Stimulated activated CD4-positive, alpha-beta T cell treated with anti-CD3 and anti-CD28 coated beads, TNF-alpha, amount 100 ng/mL, for 48 hours (primary cell): ENCODE measurements at regions not wholly inside any gene's neighbourhood (a gene's known extent, or its start where the extent isn't known, plus 50 kb on each side); places are given as distances from the start of the nearest gene placed in this dataset.
"Not testable (repeated sequence)": the region's sequence is repeated elsewhere in the genome, so short reads cannot be mapped to it uniquely, and the experiment has no call there.

ENCODE experiments used
- DNase-seq, 3 donors: peaks; one replicate each; pipeline ENCODE4 v3.0.0-alpha.2; 2020; ENCODE audit warnings: low read depth in 3 of 3

- no peak for DNase-seq
Observed at GRCh38 chr9:115301581-115301980, 183.6 kb upstream of the TNC start.

- DNase-seq = no peak
Observed at GRCh38 chr9:115305543-115305942, 187.6 kb upstream of the TNC start.

DNA sequence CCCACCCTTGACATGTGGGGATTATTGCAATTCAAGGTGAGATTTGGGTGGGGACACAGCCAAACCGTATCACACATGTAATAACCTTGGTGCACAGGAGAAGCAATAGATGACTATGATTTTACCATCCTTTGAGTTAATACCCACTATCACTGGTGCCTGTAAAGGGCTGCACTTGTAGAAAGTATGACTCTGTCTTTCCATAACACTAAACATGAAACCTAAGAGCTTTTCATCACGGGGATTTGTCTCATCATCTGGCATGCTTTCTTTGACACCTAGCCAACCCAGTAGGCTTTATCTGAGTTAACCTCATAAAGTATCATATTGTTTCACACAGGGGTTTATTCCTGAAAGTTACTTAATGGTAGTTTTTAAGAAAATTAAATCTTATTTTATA is 188.9 kb upstream of the TNC start:
- DNase-seq = no peak

DNA sequence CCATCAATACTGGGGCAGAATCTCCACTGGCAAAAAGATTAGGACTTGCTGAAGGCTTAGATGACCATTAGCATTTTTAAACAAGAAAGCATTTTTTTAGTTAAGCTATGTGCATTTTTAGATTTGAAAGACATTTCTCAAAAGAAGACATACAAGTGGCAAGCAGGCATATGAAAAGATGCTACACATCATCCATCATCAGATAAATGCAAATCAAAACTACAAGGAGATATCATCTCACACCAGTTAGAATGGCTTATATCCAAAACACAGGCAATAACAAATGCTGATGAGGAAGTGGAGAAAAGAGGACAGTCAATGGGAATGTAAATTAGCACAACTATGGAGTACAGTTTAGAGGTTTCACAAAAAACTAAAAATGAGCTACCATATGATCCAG is 195.6 kb upstream of the TNC start:
- DNase-seq = no peak

DNA sequence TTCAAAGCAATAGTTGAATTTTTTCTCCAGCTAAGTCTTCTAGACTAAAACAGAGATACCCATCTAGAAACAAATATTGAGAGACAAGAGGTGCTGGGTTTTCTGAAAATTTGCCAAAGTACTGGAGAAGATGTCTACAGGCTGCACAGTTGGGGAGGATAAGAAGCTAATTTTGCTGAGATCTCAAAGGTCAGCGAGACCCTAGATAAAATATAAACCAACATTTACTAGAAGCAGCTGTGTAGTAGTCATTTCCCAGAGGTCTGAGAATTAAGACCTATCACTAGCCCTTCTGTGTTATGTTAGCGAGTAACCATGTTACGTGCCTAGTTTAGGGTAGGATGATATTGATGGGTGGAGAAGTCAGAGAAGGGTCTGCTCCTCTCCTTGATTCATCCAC is 208.5 kb upstream of the TNC start:
- DNase-seq = no peak

DNA sequence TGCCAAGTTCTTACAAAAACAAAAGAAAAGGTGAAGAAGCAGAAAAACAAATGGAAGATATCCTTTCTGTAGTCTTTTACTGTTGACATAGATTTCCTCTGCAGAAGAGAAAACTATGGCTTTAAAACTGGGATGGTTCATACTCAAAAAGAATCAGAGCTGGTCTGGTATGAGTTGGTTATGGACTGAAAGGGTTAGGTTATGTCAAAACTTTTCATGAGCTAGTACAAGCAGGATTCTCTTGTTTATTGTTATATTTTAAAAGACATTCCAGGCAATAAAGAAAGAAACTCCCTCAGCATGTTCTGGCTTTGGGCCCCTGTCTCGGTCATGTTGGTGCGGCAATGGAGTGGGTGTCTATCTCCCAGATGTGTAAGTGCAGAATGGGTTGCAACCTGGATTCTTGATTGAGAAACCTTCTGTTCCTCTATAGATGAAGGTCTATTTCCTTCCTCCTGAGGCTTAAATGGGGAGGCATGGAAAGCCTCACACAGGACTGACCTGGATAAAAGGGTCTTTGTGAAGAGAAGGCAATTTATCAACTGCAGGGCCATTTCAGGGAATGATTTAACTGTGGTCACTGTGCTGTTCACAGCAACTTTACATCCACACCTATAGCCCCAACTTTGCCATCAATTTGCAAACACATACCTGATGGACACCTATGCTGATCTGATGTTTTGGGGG is 209.6 kb upstream of the TNC start:
- DNase-seq = no peak

GRCh38 chr9:115328228-115328627 is 210.3 kb upstream of the TNC start:
- no peak for DNase-seq

GRCh38 chr9:115328677-115329076 is 210.7 kb upstream of the TNC start:
- DNase-seq = no peak

- DNase-seq = no peak
Observed at GRCh38 chr9:115333277-115334070, 215.5 kb upstream of the TNC start.

DNA sequence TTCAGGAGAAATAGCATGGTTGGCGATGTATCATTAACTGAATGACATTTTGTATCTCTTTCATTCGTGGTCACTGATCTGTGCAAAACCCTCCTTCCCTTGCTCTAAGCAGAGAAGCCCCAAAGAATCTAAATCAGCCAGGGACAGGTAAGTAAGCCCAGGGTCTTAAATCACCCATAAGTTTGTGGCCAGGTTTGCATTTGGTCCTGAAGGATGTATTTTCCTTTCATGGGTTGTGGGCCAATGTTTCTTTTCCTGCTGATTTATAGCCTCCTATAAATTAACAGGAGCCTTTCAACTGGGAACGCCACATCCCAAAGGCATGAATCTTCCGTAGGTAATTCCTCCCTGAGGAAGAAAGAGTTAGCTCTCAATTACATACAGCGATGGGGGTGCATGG is 217.5 kb upstream of the TNC start:
- DNase-seq = no peak

- DNase-seq = no peak
Observed at GRCh38 chr9:115340314-115340713, 222.4 kb upstream of the TNC start.

DNA sequence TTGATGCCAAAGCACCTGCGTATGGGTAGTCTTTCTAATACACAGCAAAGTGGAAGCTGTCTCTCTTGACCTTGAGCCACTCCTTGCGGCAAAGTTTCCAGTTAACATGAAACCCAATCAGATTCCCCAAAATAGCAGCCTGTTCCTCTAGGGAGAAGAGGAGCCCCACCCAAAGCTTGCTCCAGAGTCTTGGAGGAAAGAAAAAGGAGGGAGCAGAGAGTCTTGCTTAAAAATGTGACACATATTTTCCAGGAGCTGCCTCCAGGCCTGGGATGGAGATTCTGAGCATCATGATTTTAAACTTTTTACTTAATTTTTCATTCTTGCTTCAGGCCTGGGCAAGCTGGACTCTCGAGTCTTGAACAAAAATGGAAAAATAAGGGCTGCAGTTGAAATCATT is 223.5 kb upstream of the TNC start:
- no peak for DNase-seq

GRCh38 chr9:115347776-115348175 is 229.8 kb upstream of the TNC start:
- DNase-seq = not testable (repeated sequence)

GRCh38 chr9:115348936-115349335 is 231.0 kb upstream of the TNC start:
- DNase-seq = not testable (repeated sequence)

DNA sequence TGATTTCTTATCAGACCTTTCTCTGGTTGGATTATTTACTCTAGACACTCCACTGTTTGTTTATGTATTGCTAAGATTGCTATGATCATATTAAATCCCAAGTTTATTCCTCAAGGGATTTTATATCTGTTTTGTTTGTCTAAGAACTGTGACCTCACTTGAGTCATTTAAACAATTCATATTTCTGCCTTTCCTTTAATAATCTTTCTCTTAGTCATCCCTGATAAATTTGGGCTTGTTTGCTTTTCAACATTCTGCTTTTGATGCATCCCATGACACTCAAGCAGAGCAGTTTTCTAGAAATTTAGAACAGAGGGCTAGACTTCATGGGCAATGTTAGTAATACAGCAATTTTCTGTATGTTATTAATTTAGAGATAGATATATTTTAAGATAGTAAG is 231.6 kb upstream of the TNC start:
- no peak for DNase-seq

GRCh38 chr9:115350548-115350947 is 232.6 kb upstream of the TNC start:
- DNase-seq = no peak

DNA sequence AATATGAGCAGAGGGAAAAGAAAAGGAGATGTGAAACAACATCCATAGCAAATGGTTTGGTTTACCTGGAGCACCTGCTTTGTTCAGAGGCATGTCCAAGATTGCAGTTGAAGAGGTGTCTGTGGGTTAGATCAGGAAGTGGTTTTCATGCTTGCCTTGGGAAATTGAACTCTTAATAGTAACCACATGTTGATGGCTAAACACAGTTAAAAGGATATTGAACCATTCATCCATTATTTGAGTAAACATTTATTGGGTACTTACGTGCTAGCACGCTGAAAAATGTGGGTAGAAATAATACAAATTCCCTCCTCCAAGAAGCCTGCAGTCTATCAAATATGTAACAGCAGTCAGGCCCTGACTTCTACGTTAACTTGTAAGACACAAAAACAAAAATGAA is 235.7 kb upstream of the TNC start:
- DNase-seq = no peak

GRCh38 chr9:115357821-115358220 is 239.9 kb upstream of the TNC start:
- no peak for DNase-seq

DNA sequence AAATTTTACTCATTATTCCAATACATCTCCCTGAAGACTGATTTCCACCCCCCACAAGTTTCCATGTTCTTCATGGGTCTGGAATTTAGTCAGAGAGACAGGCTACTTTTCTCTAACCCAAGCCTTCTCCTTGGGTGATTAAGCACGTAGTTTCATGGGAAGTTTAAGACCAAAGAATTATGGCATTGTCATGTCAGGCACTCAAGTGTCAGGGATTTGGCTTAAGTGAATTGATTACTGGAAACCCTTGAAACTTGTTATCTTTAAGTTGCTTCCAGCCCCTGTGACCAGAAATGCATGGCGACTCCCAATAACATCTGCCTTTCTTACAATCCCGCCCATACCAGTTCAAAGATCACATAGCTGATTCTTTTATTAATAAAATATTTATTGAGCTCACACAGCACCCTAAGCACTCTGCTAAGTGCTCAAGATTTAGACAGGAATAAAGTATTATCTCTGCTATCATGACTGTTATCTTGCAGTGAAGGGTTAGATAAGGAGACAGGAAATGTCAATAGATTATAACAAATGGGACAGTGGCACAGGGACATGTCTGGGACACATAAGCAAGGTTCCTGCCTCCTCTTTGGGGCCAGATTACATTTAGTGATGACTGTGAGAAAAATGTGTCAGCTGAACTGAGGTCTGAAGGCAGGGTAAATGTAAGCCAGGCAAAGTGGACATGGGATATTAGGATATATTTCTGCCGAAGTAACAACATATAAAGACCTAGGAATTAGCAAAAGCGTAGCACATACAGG is 241.2 kb upstream of the TNC start:
- no peak for DNase-seq

DNA sequence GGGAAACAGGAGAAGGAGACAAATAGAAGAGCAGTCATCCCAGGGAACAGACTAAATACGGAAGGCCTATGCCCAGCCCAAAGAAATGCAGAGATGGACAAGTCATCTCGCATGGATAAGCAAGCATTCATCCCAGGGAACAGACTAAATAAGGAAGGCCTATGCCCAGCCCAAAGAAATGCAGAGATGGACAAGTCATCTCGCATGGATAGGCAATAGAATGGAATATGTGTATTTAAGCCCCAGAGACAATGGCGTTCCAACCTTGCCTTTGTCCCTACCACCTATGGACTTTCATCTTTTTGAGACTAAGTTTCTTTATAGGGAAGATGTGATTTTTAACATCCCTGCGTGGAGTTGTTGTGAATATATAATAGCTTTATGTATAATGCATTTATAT is 242.2 kb upstream of the TNC start:
- DNase-seq = no peak

- no peak for DNase-seq
Observed at GRCh38 chr9:115362101-115362500, 244.1 kb upstream of the TNC start.

DNA sequence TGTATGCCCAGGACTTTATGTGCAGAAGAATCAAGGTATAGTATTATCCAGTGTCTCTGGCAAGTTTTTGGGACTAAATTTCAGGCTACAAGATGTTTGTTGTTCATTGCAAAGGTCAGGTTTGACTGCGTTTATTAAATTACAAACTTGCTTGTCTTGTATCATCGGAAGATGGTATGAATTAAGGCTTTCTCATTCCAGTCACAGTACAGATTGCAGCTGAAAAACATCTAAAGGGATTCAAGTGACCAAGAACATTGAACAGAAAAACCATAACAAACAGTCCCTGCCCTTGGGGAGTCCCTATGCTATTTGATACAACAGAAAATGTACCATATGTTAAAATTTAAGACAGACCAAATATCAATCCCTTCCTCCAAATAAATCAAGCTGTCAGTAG is 244.7 kb upstream of the TNC start:
- DNase-seq = no peak

- DNase-seq = no peak
Observed at GRCh38 chr9:115364991-115365390, 247.0 kb upstream of the TNC start.
